Loucy (cell line): ENCODE measurements at regions not wholly inside any gene's neighbourhood (a gene's known extent, or its start where the extent isn't known, plus 50 kb on each side); places are given as distances from the start of the nearest gene placed in this dataset.
A peak's percentile ranks its signal among the peaks of the same experiment; 100 is the strongest.

Source experiments
- H2AFZ ChIP-seq: fragments of 200-600 bp; sonication (generic); 2 replicates; pipeline ENCODE4 v1.6.0; 2016; ENCODE audit warnings: antibody characterized with exemption, mild to moderate bottlenecking, low read length, moderate library complexity
- H3F3A ChIP-seq: fragments of 200-600 bp; 2 replicates; pipeline ENCODE4 v1.6.0; 2016; ENCODE audit warnings: antibody characterized with exemption, low read depth, mild to moderate bottlenecking
- H3K27me3 ChIP-seq: fragments of 200-600 bp; sonication (generic); 2 replicates; pipeline ENCODE4 v1.6.1; 2014; ENCODE audit warnings: low read length, mild to moderate bottlenecking; ENCODE audit not compliant: insufficient read depth, poor library complexity, severe bottlenecking
- H3K36me3 ChIP-seq: fragments of 200-600 bp; sonication (generic); 2 replicates; pipeline ENCODE4 v1.6.1; 2016; ENCODE audit warnings: low read length; ENCODE audit not compliant: insufficient read depth
- H3K4me1 ChIP-seq: fragments of 200-600 bp; sonication (generic); 2 replicates; pipeline ENCODE4 v1.5.1; 2014; ENCODE audit warnings: low read length, mild to moderate bottlenecking; ENCODE audit not compliant: insufficient read depth, poor library complexity, severe bottlenecking
- H3K4me2 ChIP-seq: fragments of 200-600 bp; sonication (generic); 2 replicates; pipeline ENCODE4 v1.6.0; 2014; ENCODE audit warnings: antibody characterized with exemption, low read length, low read depth, mild to moderate bottlenecking; ENCODE audit not compliant: poor library complexity, severe bottlenecking
- H3K4me3 ChIP-seq: fragments of 200-600 bp; sonication (generic); 2 replicates; pipeline ENCODE4 v1.5.1; 2014; ENCODE audit warnings: low read length, mild to moderate bottlenecking, mixed read lengths; ENCODE audit not compliant: poor library complexity, severe bottlenecking
- H3K79me2 ChIP-seq: fragments of 200-600 bp; sonication (generic); 2 replicates; pipeline ENCODE4 v1.6.1; 2014; ENCODE audit warnings: low read length; ENCODE audit not compliant: insufficient read depth
- H3K9ac ChIP-seq: fragments of 200-600 bp; sonication (generic); 2 replicates; pipeline ENCODE4 v1.6.0; 2014; ENCODE audit warnings: mild to moderate bottlenecking, low read depth, low read length, moderate library complexity; ENCODE audit not compliant: poor library complexity, severe bottlenecking
- H3K9me2 ChIP-seq: fragments of 200-600 bp; sonication (generic); replicated peaks from 2 replicates; pipeline ENCODE4 v1.6.1; 2016; ENCODE audit warnings: low read depth, low read length, mixed read lengths
- H3K9me3 ChIP-seq: fragments of 200-600 bp; sonication (generic); 2 replicates; pipeline ENCODE4 v1.6.1; 2014; ENCODE audit warnings: mild to moderate bottlenecking, antibody characterized with exemption, low read length, low read depth; ENCODE audit not compliant: insufficient read depth
- H4K20me1 ChIP-seq: fragments of 200-600 bp; sonication (generic); 2 replicates; pipeline ENCODE4 v1.6.0; 2014; ENCODE audit warnings: antibody characterized with exemption, low read length, mild to moderate bottlenecking; ENCODE audit not compliant: insufficient read depth, poor library complexity, severe bottlenecking
- EZH2phosphoT487 ChIP-seq: fragments of 200-600 bp; IDR thresholded peaks from 2 replicates; pipeline ENCODE4 v1.6.1; 2018; ENCODE audit warnings: antibody characterized with exemption, mild to moderate bottlenecking, moderate library complexity, borderline replicate concordance
- TF ChIP-seq, protein P1 (sequence below): fragments of 200-600 bp; sonication (generic); conservative IDR thresholded peaks from 2 replicates; pipeline ENCODE4 v1.5.1; 2014; ENCODE audit warnings: mild to moderate bottlenecking, antibody characterized with exemption, low read length

DNA sequence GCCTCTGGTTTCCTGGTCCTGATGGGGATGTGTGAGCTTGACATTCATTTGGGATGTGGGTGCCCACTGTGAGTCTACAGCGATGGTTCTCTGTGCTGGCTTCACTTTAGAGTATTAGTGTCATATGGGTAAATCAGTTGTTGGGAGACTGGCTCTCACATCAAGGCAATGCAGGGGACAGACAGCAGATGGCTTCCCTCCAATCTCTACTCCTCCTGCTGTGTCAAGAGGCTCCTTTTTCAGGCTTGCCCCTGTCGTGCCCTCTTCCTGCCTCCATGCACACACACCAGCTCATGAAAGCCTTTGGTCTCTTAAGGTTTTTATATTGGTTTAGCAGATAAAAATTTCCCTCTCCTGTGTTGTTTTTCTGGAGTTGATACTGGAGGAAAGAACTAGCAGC, 315.6 kb downstream of the RDH14 start:
- H2AFZ ChIP-seq: no peak overlapping the region
- no peaks in the 10 kb centered on the region for H4K20me1 ChIP-seq
- no peaks in the 10 kb centered on the region for H3K27me3 ChIP-seq
- no peaks in the 10 kb centered on the region for H3F3A ChIP-seq
- H3K36me3 ChIP-seq: no peaks in the 10 kb centered on the region
- H3K9me3 ChIP-seq: no peaks in the 10 kb centered on the region
- H3K79me2 ChIP-seq: no peaks in the 10 kb centered on the region
- no peaks in the 10 kb centered on the region for H3K4me1 ChIP-seq
- no peak overlapping the region for H3K9ac ChIP-seq
- TF ChIP-seq, protein P1, sequence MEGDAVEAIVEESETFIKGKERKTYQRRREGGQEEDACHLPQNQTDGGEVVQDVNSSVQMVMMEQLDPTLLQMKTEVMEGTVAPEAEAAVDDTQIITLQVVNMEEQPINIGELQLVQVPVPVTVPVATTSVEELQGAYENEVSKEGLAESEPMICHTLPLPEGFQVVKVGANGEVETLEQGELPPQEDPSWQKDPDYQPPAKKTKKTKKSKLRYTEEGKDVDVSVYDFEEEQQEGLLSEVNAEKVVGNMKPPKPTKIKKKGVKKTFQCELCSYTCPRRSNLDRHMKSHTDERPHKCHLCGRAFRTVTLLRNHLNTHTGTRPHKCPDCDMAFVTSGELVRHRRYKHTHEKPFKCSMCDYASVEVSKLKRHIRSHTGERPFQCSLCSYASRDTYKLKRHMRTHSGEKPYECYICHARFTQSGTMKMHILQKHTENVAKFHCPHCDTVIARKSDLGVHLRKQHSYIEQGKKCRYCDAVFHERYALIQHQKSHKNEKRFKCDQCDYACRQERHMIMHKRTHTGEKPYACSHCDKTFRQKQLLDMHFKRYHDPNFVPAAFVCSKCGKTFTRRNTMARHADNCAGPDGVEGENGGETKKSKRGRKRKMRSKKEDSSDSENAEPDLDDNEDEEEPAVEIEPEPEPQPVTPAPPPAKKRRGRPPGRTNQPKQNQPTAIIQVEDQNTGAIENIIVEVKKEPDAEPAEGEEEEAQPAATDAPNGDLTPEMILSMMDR: peak; percentile 22; the same call in 1 of the 2 replicates
- TF ChIP-seq EZH2phosphoT487: no peak
- no peak overlapping the region for H3K4me2 ChIP-seq
- H3K9me2 ChIP-seq: no peaks in the 10 kb centered on the region
- no peak overlapping the region for H3K4me3 ChIP-seq

- H3K9me3 ChIP-seq: no peaks in the 10 kb centered on the region
- no peaks in the 10 kb centered on the region for H3F3A ChIP-seq
- no peaks in the 10 kb centered on the region for H3K9me2 ChIP-seq
- no peaks in the 10 kb centered on the region for H3K4me1 ChIP-seq
- H3K36me3 ChIP-seq: no peaks in the 10 kb centered on the region
- no peak overlapping the region for H3K4me2 ChIP-seq
- no peaks in the 10 kb centered on the region for H3K27me3 ChIP-seq
- H2AFZ ChIP-seq: no peak overlapping the region
- no peak overlapping the region for H3K9ac ChIP-seq
- no peak overlapping the region for H3K4me3 ChIP-seq
- H3K79me2 ChIP-seq: no peaks in the 10 kb centered on the region
- TF ChIP-seq, protein P1: no peak
- TF ChIP-seq EZH2phosphoT487: no peak
- H4K20me1 ChIP-seq: no peaks in the 10 kb centered on the region
Observed at GRCh38 chr2:18243816-18244215, 316.6 kb downstream of the RDH14 start.

DNA sequence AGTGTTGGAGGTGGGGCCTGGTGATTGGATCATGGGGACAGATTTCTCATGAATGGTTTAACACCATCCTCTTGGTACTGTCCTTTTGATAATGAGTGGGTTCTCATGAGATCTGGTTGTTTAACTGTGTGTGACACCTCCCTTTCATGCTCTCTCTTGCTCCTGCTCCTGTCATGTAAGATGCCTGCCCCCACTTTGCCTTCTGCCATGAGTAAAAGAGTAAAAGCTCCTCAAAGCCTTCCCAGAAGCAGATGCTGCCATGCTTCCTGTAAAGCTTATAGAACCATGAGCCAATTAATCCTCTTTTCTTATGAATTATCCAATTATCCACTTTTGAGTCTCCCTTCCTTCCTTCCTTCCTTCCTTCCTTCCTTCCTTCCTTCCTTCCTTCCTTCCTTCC, 317.7 kb downstream of the RDH14 start:
- no peak overlapping the region for H3K4me2 ChIP-seq

More for the DNA sequence above, 317.7 kb downstream of the RDH14 start:
- Histone ChIP-seq H3K4me3 (no peak overlapping the region), H3K9me2 (no peaks in the 10 kb centered on the region), H3K36me3 (no peaks in the 10 kb centered on the region), H3K27me3 (no peaks in the 10 kb centered on the region), H2AFZ (no peak overlapping the region), H3K9ac (no peak overlapping the region), H3F3A (no peaks in the 10 kb centered on the region), H3K4me1 (no peaks in the 10 kb centered on the region), H3K79me2 (no peaks in the 10 kb centered on the region), H3K9me3 (no peaks in the 10 kb centered on the region), H4K20me1 (no peaks in the 10 kb centered on the region)
- TF ChIP-seq EZH2phosphoT487: no peak
- TF ChIP-seq, protein P1: no peak
